ENCODE measurements at regions not wholly inside any gene's neighbourhood (a gene's known extent, or its start where the extent isn't known, plus 50 kb on each side); places are given as distances from the start of the nearest gene placed in this dataset.

DNA sequence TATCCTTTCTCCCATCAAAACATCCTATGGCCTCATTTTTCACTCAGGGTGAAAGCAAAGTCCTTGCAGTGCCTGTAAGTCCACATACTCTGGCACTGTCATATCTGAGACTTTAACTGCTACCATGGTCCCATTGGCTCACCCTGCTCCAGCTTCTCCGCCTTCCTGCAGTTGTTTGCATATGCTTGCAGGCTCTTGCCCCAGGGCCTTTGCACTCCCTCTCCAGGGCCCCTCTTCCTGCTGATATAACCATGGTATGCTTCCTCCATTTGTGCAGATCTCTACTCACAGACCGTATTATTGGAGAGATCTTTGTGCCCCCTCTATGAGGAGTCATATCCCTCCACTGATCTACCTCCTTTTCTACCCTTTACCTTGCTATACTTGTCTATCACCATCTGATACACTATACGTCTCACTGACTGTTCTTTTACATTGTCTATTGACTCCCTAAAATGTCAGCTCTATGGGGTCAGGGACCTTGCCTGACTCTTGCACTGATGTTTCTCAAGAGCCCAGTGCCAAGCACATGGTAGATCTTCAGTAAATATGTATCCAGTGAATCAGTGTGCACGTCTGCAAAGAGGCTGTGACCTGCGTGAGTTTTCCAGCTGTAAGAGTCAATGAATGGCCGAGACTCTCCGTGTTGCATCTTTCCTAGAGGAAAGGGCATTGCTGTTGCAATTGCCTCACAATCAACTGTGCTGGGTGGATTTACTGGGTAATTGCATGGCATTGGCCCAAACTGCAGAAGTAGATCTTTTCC is 81.7 kb upstream of the CPEB4 start:
- intact Hi-C loops (cut with DNase I): no loop called here
- no peak for TF ChIP-seq CTCF (IDR thresholded peaks at IDR 0.05)
- Histone ChIP-seq H3K4me3 (no peak overlapping the region), H3K36me3 (no peaks in the 10 kb centered on the region), H3K9me3 (no peaks in the 10 kb centered on the region), H3K27ac (no peak overlapping the region), H3K4me1 (peaks cover 0 to 39% of the 10 kb centered on the region in 2 donors), H3K27me3 (no peaks in the 10 kb centered on the region)
- no peak for DNase-seq
- peak; percentile 23 for ATAC-seq

DNA sequence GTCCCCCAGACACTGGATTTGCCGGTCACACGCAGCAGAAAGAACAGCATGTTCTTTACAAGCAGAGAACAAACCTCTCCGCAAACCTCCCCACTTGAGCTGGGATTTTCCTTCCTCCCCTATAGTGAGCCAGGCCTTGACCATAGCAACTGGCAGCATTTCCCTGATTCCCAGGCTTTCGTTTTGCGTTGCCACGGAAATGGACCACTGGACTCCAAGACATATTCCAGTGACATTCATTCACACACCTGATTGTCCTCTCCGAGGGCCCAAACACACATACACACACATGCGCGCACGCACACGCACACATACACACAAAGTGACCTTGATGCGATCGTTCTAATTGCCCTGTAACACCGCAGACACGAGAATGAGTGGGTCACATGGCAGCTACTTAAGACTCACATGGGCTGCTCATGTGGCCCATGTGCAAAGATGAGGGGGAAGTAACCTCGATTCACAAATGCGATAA is 80.9 kb upstream of the CPEB4 start:
- intact Hi-C loops (cut with DNase I): no loop called here
- peaks cover 0 to 39% of the 10 kb centered on the region in 2 donors for H3K4me1 ChIP-seq
- ATAC-seq (no peak), DNase-seq (no peak)
- H3K27me3 ChIP-seq: no peaks in the 10 kb centered on the region
- no peaks in the 10 kb centered on the region for H3K9me3 ChIP-seq
- no peak overlapping the region for H3K4me3 ChIP-seq
- H3K27ac ChIP-seq: no peak overlapping the region
- H3K36me3 ChIP-seq: no peaks in the 10 kb centered on the region
- no peak for TF ChIP-seq CTCF (IDR thresholded peaks at IDR 0.05)

DNA sequence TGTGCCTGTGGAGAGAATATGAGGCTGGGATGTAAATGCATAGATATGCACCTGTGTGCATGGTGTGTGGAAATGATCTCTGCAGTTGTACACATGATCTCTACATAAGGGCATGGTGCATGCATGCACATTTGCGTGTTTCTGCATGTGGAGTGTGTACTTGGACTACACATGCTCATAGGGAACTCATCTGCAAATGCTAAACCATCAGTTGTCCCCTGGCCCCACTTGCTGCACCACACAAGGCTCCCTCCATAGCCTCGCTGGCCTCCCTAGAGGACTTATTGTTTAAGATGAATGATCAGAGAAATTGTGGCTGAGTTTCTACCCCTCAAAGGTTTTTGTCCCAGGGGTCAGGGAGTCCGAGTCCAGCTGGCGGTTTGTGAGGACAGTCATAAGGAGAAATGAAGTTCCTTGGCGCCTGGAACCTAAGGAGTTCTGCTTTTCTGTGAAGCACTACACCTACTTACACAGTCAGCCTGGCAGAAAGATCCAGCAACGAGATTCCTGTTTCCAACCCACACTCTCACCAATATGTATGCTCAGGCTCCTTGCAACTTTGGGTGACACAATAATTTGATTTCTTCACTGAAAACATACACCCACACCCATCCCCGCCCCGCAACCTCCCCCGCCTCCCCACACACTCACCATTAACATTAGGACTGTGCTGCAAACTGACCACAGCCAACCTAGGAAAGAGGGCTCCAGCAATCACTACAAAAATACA is 79.9 kb upstream of the CPEB4 start:
- H3K4me1 ChIP-seq: peaks cover 0 to 37% of the 10 kb centered on the region in 2 donors
- ATAC-seq (peak; percentile 72), DNase-seq (no peak)
- no peak overlapping the region for H3K4me3 ChIP-seq
- TF ChIP-seq CTCF (IDR thresholded peaks at IDR 0.05): no peak
- H3K9me3 ChIP-seq: no peaks in the 10 kb centered on the region
- intact Hi-C loops (cut with DNase I): no loop called here
- H3K27me3 ChIP-seq: no peaks in the 10 kb centered on the region
- H3K27ac ChIP-seq: no peak overlapping the region
- H3K36me3 ChIP-seq: no peaks in the 10 kb centered on the region

DNA sequence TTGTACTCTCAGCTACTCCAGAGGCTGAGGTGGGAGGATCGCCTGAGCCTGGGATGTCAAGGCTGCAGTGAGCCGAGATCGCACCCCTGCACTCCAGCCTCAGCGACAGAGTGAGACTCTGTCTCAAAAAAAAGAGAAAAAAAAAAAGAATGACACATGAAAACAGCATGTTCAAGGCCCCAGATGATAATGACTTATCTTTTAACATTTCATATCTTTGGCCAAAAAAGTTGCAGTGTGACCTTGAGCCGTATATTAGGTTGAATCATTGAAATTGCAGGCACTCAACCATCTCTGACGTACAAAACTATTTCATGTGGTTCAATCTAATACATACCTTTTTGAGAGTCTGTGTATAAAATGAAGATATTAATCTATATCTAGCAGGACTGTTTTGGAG is 79.1 kb upstream of the CPEB4 start:
- no peak for ATAC-seq
- intact Hi-C loops (cut with DNase I): no loop called here
- H3K36me3 ChIP-seq: no peaks in the 10 kb centered on the region

More for the DNA sequence above, 79.1 kb upstream of the CPEB4 start:
- Histone ChIP-seq H3K4me3 (no peak overlapping the region), H3K27me3 (no peaks in the 10 kb centered on the region), H3K27ac (no peak overlapping the region), H3K4me1 (peaks cover 0 to 35% of the 10 kb centered on the region in 2 donors), H3K9me3 (no peaks in the 10 kb centered on the region)
- no peak for TF ChIP-seq CTCF (IDR thresholded peaks at IDR 0.05)
- DNase-seq: no peak

Data from left lung (tissue), 4 donors.